Retinal pigment epithelial cell (primary cell): ENCODE measurements at regions not wholly inside any gene's neighbourhood (a gene's known extent, or its start where the extent isn't known, plus 50 kb on each side); places are given as distances from the start of the nearest gene placed in this dataset.

Experiments
- DNase-seq: peaks from one replicate; pipeline ENCODE4 v3.0.0-alpha.2; 2010; ENCODE audit warnings: low read depth
- H3K4me3 ChIP-seq: 2 replicates; pipeline ENCODE4 v1.5.1; 2011; ENCODE audit warnings: mild to moderate bottlenecking, low read length, control low read depth, moderate library complexity
- CTCF ChIP-seq: conservative IDR thresholded peaks from 2 replicates; pipeline ENCODE4 v1.5.1; 2011; ENCODE audit warnings: low read depth, low read length, control low read depth, inconsistent platforms

- DNase-seq: no peak
- TF ChIP-seq CTCF: no peak
These were observed 612.0 kb upstream of the KIRREL3 start for GRCh38 chr11:127612607-127613006.

GRCh38 chr11:127609025-127609773 is 608.6 kb upstream of the KIRREL3 start:
- no peak for DNase-seq
- TF ChIP-seq CTCF: no peak
- no peak overlapping the region for H3K4me3 ChIP-seq

More at GRCh38 chr11:127612607-127613006, 612.0 kb upstream of the KIRREL3 start:
- H3K4me3 ChIP-seq: no peak overlapping the region

- no peak for TF ChIP-seq CTCF
- no peak overlapping the region for H3K4me3 ChIP-seq
- DNase-seq: no peak
These were observed 607.0 kb upstream of the KIRREL3 start for GRCh38 chr11:127607487-127608085.

- H3K4me3 ChIP-seq: no peak overlapping the region
- TF ChIP-seq CTCF: no peak
- no peak for DNase-seq
These were observed 601.0 kb upstream of the KIRREL3 start for GRCh38 chr11:127601578-127601977.

GRCh38 chr11:127600674-127601073 is 600.1 kb upstream of the KIRREL3 start:
- TF ChIP-seq CTCF: no peak
- no peak overlapping the region for H3K4me3 ChIP-seq
- DNase-seq: no peak

GRCh38 chr11:127598476-127598875 is 597.9 kb upstream of the KIRREL3 start:
- no peak for DNase-seq
- TF ChIP-seq CTCF: no peak
- no peak overlapping the region for H3K4me3 ChIP-seq

- no peak overlapping the region for H3K4me3 ChIP-seq
- DNase-seq: no peak
- no peak for TF ChIP-seq CTCF
These were observed 595.9 kb upstream of the KIRREL3 start for GRCh38 chr11:127596433-127596832.
